Cardiac fibroblast (primary cell): ENCODE measurements at regions not wholly inside any gene's neighbourhood (a gene's known extent, or its start where the extent isn't known, plus 50 kb on each side); places are given as distances from the start of the nearest gene placed in this dataset.

ENCODE experiments used
- DNase-seq, 2 donors: peaks; one replicate each; pipeline versions ENCODE4 v3.0.0 to v3.0.0-alpha.2; 2010; ENCODE audit warnings: low read depth in 2 of 2
- H3K4me3 ChIP-seq, 2 donors: replicated peaks in 1 of 2; 1 replicate in 1 of 2; 2 replicates in 1 of 2; pipeline ENCODE4 v1.5.1; 2011; ENCODE audit warnings: low read depth in 2 of 2, low read length in 2 of 2, mild to moderate bottlenecking in 2 of 2, moderate library complexity in 1 of 2
- CTCF ChIP-seq: IDR thresholded peaks from one replicate; pipeline ENCODE4 v1.5.1; 2011; ENCODE audit warnings: low read depth, mild to moderate bottlenecking, low read length, inconsistent platforms

GRCh38 chr20:17808357-17808756 lies 108.6 kb downstream of the BANF2 start:
- DNase-seq: peak; percentile 88 to 89
- TF ChIP-seq CTCF: no peak
- no peak overlapping the region for H3K4me3 ChIP-seq

GRCh38 chr20:17807651-17808050 lies 107.9 kb downstream of the BANF2 start:
- no peak overlapping the region for H3K4me3 ChIP-seq
- peak; percentile 22 to 55 for DNase-seq
- TF ChIP-seq CTCF: no peak

GRCh38 chr20:17806739-17807441 lies 107.1 kb downstream of the BANF2 start:
- TF ChIP-seq CTCF: no peak
- DNase-seq: peak; percentile 75 to 97
- no peak overlapping the region for H3K4me3 ChIP-seq

GRCh38 chr20:17806107-17806506 lies 106.3 kb downstream of the BANF2 start:
- TF ChIP-seq CTCF: no peak
- no peak overlapping the region for H3K4me3 ChIP-seq
- DNase-seq: no peak

GRCh38 chr20:17803765-17804164 lies 104.0 kb downstream of the BANF2 start:
- DNase-seq: no peak
- H3K4me3 ChIP-seq: no peak overlapping the region
- TF ChIP-seq CTCF: no peak

- no peak overlapping the region for H3K4me3 ChIP-seq
- DNase-seq: no peak
- TF ChIP-seq CTCF: no peak
Observed at GRCh38 chr20:17799575-17800227, 99.9 kb downstream of the BANF2 start.
